Eye (tissue), 1 donor: ENCODE measurements at regions not wholly inside any gene's neighbourhood (a gene's known extent, or its start where the extent isn't known, plus 50 kb on each side); places are given as distances from the start of the nearest gene placed in this dataset.
"Not testable (repeated sequence)": the region's sequence is repeated elsewhere in the genome, so short reads cannot be mapped to it uniquely, and the experiment has no call there.

Experiments used
- DNase-seq: peaks from one replicate; pipeline ENCODE4 v3.0.0-alpha.2; 2015

- DNase-seq = not testable (repeated sequence)
These were observed 71.0 kb downstream of the DAPL1 start for GRCh38 chr2:158866082-158866481.

DNA sequence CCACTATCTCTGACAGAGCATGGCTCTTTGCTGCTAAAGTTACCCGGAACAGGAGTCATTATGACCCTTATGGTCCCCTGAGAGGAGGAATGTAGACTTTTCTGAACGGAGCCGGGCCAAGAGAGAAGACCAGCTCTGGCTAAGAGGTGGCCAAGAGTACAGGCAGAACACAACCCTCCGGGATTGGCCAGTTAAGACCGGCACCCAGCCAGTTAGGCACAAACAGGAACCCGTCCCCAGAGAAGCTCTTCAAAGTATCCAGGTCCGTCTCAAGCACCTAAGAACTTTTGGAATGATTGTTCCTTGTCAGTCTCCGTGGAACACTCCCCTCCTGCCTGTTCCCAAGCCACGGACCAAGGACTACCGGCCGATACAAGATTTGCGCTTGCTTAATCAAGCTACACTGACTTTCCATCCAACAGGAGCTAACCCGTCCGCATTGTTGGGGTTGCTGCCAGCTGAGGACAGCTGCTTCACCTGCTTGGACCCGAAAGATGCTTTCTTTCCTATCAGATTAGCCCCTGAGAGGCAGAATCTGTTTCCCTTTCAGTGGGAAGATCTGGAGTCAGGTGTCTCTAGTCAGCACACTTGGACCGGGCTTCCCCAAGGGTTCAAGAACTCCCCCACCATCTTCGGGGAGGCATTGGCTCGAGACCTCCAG, 72.5 kb downstream of the DAPL1 start:
- DNase-seq = not testable (repeated sequence)

- not testable (repeated sequence) for DNase-seq
These were observed 73.3 kb downstream of the DAPL1 start for GRCh38 chr2:158868386-158868785.

DNA sequence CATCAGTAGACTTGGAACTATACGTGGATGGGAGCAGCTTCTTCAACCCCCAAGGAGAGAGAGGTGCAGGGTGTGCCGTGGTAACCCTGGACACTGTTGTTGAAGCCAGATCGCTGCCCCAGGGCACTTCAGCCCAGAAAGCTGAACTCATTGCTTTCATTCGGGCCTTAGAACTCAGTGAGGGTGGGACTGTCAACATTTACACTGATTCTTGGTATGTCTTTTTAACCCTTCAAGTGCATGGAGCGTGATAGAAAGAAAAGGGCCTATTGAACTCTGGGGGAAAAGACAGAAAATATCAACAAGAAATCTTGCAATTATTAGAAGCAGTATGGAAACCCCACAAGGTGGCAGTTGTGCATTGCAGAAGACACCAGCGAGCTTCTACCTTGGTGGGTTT, 74.0 kb downstream of the DAPL1 start:
- not testable (repeated sequence) for DNase-seq

DNA sequence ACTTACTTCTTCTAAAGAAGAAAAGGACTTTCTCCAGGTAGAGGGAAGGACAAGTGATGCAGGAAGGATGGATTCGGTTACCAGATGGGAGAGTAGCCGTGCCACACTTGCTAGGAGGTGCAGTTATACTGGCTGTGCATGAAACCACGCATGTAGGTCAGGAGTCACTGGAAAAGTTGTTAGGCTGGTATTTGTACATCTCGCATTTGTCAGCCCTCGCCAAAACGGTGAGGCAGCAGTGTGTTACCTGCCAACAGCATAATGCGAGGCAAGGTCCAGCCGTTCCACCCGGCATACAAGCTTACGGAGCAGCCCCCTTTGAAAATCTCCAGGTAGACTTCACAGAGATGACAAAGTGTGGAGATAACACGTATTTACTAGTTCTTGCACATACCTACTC, 74.5 kb downstream of the DAPL1 start:
- not testable (repeated sequence) for DNase-seq

GRCh38 chr2:158878003-158878402, 82.9 kb downstream of the DAPL1 start:
- no peak for DNase-seq

- DNase-seq = no peak
These were observed 84.2 kb downstream of the DAPL1 start for GRCh38 chr2:158879229-158879903.

DNA sequence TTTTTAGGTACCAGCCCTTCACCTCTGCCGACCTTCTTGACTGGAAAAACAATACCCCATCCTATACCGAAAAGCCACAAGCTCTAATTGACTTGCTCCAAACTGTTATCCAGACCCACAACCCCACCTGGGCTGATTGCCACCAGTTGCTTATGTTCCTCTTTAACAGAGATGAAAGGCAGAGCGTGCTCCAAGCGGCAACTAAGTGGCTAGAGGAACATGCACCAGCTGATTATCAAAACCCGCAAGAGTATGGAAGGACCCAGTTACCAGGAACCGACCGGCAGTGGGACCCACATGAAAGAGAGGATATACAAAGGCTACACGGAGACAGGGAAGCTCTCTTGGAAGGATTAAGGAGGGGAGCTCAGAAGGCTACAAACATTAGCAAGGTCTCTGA, 86.1 kb upstream of the TANC1 start:
- no peak for DNase-seq

- DNase-seq = not testable (repeated sequence)
These were observed 83.9 kb upstream of the TANC1 start for GRCh38 chr2:158884552-158884951.

DNA sequence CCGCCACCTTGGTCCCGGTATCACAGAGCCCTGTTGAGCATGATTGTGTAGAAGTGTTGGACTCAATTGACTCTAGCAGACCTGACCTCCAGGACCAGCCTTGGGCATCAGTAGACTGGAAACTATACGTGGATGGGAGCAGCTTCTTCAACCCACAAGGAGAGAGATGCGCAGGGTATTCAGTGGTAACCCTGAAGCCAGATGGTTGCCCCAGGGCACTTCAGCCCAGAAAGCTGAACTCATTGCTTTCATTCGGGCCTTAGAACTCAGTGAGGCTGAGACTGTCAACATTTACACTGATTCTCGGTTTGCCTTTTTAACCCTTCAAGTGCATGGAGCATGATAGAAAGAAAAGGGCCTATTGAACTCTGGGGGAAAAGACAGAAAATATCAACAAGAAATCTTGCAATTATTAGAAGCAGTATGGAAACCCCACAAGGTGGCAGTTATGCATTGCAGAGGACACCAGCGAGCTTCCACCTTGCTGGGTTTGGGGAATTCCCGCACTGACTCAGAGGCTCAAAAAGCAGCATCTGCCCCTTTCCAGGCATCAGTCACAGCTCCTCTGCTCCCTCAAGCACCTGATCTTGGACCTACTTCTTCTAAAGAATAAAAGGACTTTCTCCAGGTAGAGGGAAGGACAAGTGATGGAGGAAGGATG, 83.3 kb upstream of the TANC1 start:
- DNase-seq = not testable (repeated sequence)

DNA sequence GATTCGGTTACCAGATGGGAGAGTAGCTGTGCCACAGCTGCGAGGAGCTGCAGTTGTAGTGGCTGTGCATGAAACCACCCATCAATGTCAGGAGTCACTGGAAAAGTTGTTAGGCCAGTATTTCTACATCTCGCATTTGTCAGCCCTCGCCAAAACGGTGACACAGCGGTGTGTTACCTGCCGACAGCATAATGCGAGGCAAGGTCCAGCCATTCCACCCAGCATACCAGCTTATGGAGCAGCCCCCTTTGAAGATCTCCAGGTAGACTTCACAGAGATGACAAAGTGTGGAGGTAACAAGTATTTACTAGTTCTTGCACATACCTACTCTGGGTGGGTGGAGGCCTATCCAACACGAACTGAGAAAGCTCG, 82.8 kb upstream of the TANC1 start:
- DNase-seq = peak; percentile 26

- DNase-seq = no peak
These were observed 79.1 kb upstream of the TANC1 start for GRCh38 chr2:158889135-158889853.

- no peak for DNase-seq
These were observed 78.0 kb upstream of the TANC1 start for GRCh38 chr2:158890296-158890905.

DNA sequence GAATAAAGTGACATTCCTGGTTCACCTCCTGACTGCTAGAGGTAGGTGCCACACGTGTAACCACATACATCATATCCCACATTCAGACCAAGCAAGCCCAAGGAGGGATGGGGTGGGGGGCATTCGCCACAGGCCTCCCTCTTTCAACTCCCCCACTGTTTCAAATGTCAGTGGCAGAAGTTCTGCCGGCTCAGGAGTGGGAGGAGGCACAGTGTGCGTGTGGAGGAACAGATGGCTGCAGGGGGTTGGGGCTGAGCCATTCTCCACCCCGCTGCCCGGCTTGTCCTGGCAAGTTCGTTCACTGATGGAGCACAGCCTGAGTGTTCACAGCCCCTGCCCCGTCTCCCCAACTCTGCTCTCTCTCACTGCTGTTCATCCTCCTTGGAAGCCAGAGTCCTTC, 75.4 kb upstream of the TANC1 start:
- DNase-seq = peak; percentile 55

DNA sequence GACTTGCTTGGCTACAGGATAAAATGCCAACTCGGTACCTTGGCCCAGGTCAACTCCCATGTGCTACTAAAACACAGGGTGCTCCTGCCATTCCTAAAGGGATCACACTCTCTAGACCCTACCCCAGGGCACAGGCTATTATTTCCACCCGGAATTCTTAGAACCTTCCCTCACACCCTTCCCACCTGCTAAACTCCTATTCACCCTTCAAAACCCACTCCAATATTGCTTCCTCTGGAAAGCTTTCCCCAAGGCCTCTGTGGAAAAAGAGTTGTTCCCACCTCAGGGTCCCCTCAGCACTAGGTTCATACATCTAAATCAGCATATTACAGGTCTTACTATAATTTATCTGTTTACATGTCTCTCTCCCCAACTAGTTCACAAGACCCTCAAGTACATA, 75.0 kb upstream of the TANC1 start:
- DNase-seq = no peak

DNA sequence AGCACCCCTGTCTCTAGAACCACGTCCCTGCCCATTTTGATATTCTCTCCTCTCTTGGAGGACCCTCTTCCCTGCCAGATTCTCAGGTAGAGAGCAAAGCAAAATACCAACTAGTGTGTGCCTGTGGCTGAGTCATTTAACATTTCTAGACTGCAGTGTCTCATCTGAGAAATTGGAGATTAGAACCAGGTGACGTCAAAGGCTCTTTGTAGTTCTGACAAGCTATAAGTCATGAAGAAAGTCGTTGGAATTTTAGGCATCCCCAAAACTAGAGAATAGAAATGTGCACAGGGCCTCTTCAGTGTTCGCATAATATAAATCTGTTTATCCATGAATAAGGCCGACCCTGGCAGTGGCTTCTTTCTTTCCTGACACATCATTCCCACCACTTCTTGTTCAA, 74.4 kb upstream of the TANC1 start:
- DNase-seq = no peak

- no peak for DNase-seq
These were observed 73.9 kb upstream of the TANC1 start for GRCh38 chr2:158894572-158894971.

DNA sequence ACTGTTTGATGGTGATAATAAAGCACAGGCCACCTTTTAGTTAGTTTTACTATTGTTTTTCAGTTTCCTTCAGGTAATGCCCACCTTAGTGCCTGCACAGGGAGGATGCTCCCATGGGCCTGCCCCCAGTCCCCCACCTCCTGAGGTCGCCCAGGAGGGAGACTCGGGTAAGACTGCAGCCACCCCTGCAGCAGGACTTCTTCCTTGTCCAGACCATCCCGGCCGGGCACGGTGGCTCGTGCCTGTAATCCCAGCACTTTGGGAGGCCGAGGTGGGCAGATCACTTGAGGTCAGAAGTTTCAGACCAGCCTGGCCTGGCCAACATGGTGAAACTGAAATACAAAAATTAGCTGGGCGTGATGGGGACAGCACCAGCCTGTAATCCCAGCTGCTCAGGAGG, 68.1 kb upstream of the TANC1 start:
- no peak for DNase-seq

DNA sequence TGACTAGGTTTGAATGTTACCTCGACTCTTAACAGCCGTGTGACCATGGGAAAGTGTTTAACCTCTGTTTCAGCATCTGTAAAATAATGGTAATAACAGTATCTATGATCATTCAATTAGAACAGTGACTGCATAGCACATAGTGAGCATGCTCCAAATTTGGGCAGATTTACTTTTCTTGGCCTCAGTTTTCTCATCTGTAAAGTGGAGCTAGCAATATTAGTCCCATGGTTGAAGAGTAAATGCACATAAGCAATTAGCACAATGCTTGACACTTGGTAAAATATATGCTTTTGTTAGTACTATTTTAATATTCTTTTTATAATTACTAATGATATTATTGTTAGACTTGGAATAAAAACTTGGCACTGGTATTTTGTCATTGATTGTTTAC, 66.4 kb upstream of the TANC1 start:
- DNase-seq = no peak

DNA sequence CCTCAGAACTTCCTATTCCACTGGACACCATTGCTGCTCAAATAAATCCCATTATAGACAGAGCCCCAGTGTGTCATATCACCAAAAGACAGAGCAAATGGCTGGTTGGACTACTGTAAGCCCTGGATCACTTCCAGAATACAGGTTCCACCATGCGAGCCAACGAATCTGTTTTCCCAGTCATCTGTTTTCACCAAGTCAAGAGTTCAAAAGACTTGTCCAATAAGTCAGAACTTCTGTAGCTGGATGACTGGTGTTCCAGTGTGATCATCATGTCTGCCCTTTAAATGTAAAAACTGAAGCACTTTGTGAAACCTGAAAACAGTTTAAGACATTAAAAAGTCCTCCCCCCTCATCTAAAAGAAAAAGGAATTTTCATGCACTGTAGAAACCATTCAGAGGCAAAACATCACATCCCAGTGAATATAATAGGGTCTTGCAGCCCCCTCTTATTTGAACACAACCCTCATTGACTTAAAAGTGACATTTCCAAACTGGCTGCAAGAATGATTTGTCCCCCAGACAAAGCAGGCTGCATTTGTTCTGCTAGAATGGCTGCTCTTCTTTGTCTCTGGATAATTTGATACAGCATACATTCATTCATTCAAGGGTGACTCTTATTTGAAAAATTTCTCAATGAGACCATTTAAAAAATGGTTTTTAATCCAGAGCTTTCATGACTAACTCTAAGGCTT, 64.6 kb upstream of the TANC1 start:
- peak; percentile 76 for DNase-seq

DNA sequence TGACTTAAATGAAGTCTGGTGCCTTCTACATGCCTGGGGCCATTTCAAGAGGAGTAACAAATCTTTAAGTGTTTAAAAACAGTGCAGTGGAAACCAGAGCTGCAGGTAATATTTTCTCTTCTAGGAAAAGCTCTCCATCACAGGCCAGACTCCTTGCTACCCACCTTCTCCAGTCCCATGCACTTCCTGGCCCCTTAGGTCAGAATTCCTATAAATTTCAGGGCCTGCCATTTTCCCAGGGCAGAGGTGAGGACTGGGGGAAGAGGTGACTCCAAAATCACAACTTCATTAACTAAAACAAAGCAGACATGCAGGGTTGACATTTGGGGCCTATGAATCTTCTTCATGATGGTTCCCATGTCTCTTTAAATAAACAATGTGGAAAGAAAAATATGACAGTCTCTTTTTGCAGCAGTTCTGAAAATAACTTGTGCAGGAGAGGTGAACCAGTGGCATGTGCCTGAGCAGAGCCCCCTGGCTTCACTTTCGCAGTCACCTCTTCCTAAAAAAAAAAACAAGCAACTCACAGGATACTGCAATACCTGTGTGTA, 63.7 kb upstream of the TANC1 start:
- DNase-seq = no peak

DNA sequence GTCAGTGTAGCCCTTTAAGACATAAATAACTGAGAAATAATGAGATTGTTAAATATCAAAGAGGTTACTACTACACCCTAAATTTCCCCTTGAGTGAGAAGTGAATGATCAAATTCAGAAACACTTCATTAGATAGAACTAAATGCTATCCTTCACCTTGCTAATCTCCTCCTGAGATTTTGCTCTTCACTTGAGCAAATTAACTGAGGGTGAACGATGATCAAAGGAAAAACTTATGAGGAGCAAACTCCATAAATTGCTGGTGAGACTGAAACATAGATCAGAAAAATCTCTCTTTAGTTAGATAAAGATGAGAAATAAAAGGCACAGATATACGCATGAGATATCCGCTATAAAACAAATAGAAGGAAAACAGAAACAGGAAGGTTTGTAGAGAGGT, 63.1 kb upstream of the TANC1 start:
- no peak for DNase-seq
